HUES48 (cell line): ENCODE measurements at regions not wholly inside any gene's neighbourhood (a gene's known extent, or its start where the extent isn't known, plus 50 kb on each side); places are given as distances from the start of the nearest gene placed in this dataset.

Experiments
- H3K27ac ChIP-seq: one replicate; pipeline ENCODE4 v1.7.0; 2013; ENCODE audit warnings: low read depth, low read length, inconsistent platforms
- H3K27me3 ChIP-seq: 2 replicates; pipeline ENCODE4 v1.6.1; 2013; ENCODE audit warnings: mild to moderate bottlenecking, low read length; ENCODE audit not compliant: control insufficient read depth, insufficient read depth
- H3K36me3 ChIP-seq: 2 replicates; pipeline ENCODE4 v1.6.1; 2013; ENCODE audit warnings: low read length; ENCODE audit not compliant: control insufficient read depth, insufficient read depth
- H3K4me1 ChIP-seq: 2 replicates; pipeline ENCODE4 v1.6.1; 2013; ENCODE audit warnings: mild to moderate bottlenecking, low read length; ENCODE audit not compliant: control insufficient read depth, insufficient read depth
- H3K4me3 ChIP-seq: 2 replicates; pipeline ENCODE4 v1.5.1; 2013; ENCODE audit warnings: mild to moderate bottlenecking, low read depth, low read length
- H3K9ac ChIP-seq: 2 replicates; pipeline ENCODE4 v1.6.1; 2013; ENCODE audit warnings: mild to moderate bottlenecking, low read depth, low read length, moderate library complexity
- H3K9me3 ChIP-seq: 2 replicates; pipeline ENCODE4 v1.6.1; 2013; ENCODE audit warnings: low read length; ENCODE audit not compliant: control insufficient read depth, insufficient read depth

DNA sequence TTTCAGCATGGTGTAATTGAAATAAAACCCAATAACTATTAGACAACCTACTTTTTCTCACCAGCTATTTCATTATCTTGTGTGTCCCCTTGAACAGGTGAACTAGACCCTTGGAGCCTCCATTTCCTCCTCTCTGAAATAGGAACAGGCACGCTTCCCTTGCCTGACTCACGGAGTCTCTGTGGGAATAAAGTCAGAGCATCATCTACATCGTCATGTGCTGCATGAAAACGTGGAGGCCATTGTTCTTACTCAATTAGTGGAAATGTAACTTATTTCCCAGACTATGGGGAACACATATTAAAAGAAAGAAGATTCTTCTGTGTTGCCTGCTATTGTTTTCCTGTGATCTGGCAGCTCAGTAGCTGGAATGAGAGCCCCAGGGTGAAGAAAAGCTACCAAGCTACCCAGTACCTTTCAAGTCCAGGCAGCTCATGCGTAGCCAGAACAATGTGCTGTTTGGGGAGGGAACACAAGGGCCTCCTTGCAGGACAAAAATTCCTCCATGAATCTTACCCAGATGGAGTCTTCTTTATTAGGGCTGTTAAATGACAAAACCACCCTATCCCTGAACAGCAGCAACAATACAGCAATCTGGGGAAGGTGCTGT lies 59.8 kb downstream of the SOX11 start:
- Histone ChIP-seq H3K27me3 (no peaks in the 10 kb centered on the region), H3K36me3 (no peaks in the 10 kb centered on the region), H3K4me3 (no peak overlapping the region), H3K4me1 (no peaks in the 10 kb centered on the region), H3K9me3 (no peaks in the 10 kb centered on the region), H3K27ac (no peak overlapping the region), H3K9ac (no peak overlapping the region)

DNA sequence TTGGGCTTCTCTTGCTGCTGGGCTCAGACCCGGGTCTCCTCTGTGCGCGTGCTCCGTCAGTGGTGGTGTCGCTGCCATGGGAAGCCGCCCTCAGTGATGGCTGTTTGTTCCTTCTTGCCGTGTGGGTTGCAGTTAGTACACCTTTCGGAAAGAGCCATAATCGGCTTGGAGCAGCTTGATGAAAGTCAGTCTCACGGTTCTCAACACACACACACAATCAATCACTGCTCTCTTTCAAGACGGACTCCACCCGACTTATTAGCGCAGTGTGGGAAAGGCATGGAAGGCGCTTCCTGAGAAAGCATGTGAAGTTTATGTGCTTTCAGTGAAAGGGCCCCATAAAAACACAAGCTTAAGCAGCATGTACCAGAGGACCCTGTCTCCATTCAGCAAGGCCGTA lies 64.1 kb downstream of the SOX11 start:
- H3K9ac ChIP-seq = no peak overlapping the region
- H3K9me3 ChIP-seq = no peaks in the 10 kb centered on the region
- H3K36me3 ChIP-seq = no peaks in the 10 kb centered on the region
- no peak overlapping the region for H3K27ac ChIP-seq
- H3K27me3 ChIP-seq = no peaks in the 10 kb centered on the region
- no peak overlapping the region for H3K4me3 ChIP-seq
- H3K4me1 ChIP-seq = no peaks in the 10 kb centered on the region

DNA sequence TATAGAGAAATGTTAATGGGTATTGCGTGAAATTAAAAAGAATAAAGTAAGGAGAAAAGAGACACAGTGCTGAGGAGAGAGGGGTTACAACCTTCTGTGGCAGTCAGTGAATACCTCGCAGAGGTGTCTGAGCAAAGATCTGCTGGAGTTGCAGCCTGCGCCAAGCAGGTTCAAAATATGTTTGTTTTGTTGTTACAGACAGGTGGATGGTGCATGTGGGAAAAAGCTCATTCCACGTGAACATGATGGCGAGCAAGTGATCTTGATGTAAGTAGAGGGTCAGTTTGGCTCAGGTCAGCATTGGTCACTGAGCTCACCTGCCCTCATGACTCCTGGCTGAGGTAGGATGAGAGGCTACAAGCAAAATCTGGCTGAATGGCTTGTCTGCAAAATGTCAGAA lies 66.2 kb downstream of the SOX11 start:
- Histone ChIP-seq H3K27ac (no peak overlapping the region), H3K4me3 (no peak overlapping the region), H3K9ac (no peak overlapping the region), H3K4me1 (no peaks in the 10 kb centered on the region), H3K27me3 (no peaks in the 10 kb centered on the region), H3K36me3 (no peaks in the 10 kb centered on the region), H3K9me3 (no peaks in the 10 kb centered on the region)

DNA sequence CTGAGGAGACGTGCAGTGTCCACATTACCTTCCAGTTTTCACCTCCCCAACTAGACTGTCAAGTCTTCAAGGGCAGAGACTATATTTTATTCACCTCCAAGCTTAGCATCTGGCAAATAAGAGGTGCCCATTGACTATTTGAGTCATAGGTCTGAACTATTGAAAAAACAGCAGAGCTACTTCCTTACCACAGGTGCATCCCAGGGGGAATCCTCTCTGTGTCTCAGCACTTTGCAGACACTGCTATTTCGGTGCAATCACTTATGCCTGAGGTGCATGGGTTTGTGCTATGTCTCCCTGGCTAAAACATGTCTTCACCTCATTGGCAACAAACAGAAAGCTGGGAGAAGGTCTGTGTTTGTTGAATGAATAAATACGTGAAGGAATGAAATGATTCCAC lies 67.8 kb downstream of the SOX11 start:
- H3K4me1 ChIP-seq = no peaks in the 10 kb centered on the region
- no peak overlapping the region for H3K9ac ChIP-seq
- H3K9me3 ChIP-seq = no peaks in the 10 kb centered on the region
- no peaks in the 10 kb centered on the region for H3K27me3 ChIP-seq
- H3K4me3 ChIP-seq = no peak overlapping the region
- no peaks in the 10 kb centered on the region for H3K36me3 ChIP-seq
- H3K27ac ChIP-seq = no peak overlapping the region

DNA sequence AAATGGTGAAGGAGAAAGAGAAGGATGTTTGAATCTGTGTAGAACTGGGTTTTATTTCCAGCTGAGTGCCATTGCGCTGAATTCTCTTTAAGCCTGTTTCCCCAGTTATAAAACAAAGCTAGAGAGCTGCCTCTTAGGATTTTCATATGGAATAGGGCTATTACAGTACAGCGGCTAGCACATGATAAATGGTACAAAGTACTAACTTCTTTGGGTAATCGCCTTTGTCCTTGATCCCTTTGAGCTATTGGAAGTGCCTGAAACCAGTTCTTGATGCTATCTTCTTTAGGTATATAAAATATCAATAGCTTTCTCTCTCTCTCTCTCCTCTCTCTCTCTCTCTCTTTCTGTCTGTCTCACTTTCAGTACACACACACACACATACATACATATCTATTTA lies 71.3 kb downstream of the SOX11 start:
- Histone ChIP-seq H3K9me3 (no peaks in the 10 kb centered on the region), H3K36me3 (no peaks in the 10 kb centered on the region), H3K9ac (no peak overlapping the region), H3K27ac (no peak overlapping the region), H3K27me3 (no peaks in the 10 kb centered on the region), H3K4me1 (no peaks in the 10 kb centered on the region), H3K4me3 (no peak overlapping the region)

DNA sequence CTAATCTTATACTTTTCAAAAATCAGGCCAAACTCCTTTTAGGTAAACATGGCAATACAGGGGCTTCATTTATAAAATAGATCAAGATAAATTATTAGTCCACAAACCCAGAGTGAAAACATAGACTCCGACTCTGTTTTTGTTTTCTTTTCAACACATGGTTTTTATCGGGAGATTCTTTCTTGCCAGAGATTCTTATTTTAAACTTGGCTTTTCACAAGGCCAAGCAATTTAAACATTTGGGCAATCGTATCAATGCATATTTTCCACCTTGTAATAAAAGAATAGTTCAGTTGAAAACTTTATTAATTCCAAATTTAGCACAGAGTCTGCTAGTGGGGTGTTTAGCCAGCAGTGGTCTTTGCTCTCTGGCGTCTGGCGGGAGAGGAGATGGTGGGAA lies 71.9 kb downstream of the SOX11 start:
- no peaks in the 10 kb centered on the region for H3K36me3 ChIP-seq
- H3K4me3 ChIP-seq = no peak overlapping the region
- no peaks in the 10 kb centered on the region for H3K27me3 ChIP-seq
- no peaks in the 10 kb centered on the region for H3K4me1 ChIP-seq
- H3K9me3 ChIP-seq = no peaks in the 10 kb centered on the region
- no peak overlapping the region for H3K27ac ChIP-seq
- no peak overlapping the region for H3K9ac ChIP-seq

DNA sequence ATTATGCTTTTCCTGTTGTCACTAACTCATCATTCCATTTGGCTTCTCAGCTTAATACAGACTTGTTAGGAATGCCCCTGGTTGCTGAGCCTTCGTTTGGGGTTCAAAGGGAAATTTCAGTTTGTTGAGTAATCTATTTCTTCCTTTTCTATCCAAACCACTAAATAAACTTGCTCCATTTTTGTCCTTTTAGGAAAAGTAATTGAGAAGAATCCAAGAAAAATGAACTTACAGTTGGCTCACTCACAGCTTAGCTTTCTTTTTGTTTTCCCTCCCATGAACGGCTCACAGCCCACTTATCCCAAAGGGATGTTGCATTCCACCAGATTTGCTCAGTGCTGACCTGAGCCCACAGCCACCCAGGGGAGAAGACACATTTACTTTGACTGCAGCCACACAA lies 73.9 kb downstream of the SOX11 start:
- Histone ChIP-seq H3K9me3 (no peaks in the 10 kb centered on the region), H3K27ac (no peak overlapping the region), H3K4me1 (no peaks in the 10 kb centered on the region), H3K4me3 (no peak overlapping the region), H3K36me3 (no peaks in the 10 kb centered on the region), H3K9ac (no peak overlapping the region), H3K27me3 (no peaks in the 10 kb centered on the region)

DNA sequence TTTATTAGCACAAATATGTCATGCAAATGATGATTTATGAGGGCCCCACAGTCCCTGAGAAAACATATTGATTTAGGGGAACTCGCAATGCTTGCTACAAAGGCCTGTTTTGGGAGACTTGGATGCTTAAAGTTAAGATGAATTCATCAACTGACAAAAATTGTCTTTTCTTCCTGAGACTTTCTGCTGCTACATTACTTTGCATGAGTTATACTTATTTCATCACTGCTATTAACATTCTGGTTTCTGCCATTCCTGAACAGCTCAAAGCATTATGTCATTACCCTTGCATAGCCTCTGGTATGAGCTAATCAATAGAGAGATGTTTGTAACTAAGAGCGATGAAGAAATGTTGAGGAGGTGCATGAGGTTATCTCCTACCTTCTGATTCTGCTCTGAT lies 74.4 kb downstream of the SOX11 start:
- Histone ChIP-seq H3K4me3 (no peak overlapping the region), H3K27ac (no peak overlapping the region)

DNA sequence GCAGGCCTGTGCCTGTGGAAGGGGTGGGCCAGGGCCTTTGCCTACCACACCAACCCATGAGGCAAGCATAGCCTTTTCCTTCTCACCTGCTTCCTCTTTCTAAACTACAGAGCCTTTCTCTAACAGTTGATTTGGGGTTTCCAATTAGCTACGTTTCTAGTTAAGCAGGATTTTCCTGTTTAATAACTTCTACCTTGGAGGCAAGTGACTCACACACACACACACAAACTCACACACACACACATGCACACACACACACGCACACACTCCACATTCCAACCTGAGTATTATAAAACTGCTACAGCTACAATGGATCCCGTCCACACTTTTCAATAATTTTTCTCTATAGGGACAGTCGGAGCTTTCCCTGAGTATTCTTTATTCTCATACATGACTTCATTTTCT lies 84.9 kb downstream of the SOX11 start:
- H3K36me3 ChIP-seq = no peaks in the 10 kb centered on the region
- no peaks in the 10 kb centered on the region for H3K9me3 ChIP-seq
- H3K27ac ChIP-seq = no peak overlapping the region
- H3K4me3 ChIP-seq = no peak overlapping the region
- H3K4me1 ChIP-seq = no peaks in the 10 kb centered on the region
- no peak overlapping the region for H3K9ac ChIP-seq
- H3K27me3 ChIP-seq = no peaks in the 10 kb centered on the region

More for the DNA sequence above, 74.4 kb downstream of the SOX11 start:
- Histone ChIP-seq H3K9me3 (no peaks in the 10 kb centered on the region), H3K27me3 (no peaks in the 10 kb centered on the region), H3K36me3 (no peaks in the 10 kb centered on the region), H3K9ac (no peak overlapping the region), H3K4me1 (no peaks in the 10 kb centered on the region)

DNA sequence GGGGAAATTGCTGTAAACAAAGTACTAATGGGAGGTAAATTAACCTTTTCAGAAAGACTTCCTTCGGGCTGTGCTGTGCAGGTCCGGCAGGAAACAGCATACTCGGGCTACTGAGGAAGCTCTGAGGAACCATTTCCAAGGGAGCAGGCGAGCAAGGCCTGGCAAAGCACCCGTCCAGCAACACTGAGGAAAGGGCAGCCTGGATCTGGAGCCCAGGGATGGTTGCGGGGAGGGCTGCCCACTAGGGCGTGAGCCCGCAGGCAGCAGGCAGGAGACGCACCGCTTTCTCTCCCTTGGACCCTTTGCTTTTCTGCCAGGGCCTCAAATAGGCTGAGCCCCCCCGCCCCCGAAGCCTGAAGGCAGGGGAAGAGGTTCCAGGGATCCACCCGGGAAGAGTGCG lies 89.5 kb downstream of the SOX11 start:
- H3K4me1 ChIP-seq = no peaks in the 10 kb centered on the region
- no peaks in the 10 kb centered on the region for H3K9me3 ChIP-seq

DNA sequence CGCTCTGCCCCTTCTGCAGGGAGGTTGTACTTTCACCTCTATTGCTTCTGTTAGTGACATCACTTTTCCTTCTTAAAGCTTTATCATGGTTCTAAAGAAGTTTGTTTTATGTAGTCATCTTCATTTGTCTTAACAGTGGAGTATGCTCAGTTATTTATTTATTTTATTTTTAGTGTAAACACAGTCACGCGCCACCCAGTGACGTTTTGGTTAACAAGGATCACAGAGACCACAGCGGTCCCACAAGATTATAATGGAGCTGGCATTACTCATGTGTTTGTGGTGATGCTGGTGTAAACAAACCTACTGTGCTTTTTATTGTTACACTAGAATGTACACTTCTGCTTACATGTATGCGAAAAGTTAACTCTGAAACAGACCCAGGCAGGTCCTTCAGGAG lies 89.9 kb downstream of the SOX11 start:
- H3K4me3 ChIP-seq = no peak overlapping the region
- no peaks in the 10 kb centered on the region for H3K4me1 ChIP-seq
- H3K9me3 ChIP-seq = no peaks in the 10 kb centered on the region
- no peaks in the 10 kb centered on the region for H3K27me3 ChIP-seq
- H3K9ac ChIP-seq = no peak overlapping the region
- H3K27ac ChIP-seq = no peak overlapping the region
- no peaks in the 10 kb centered on the region for H3K36me3 ChIP-seq

More for the DNA sequence above, 89.5 kb downstream of the SOX11 start:
- H3K36me3 ChIP-seq = no peaks in the 10 kb centered on the region
- H3K27me3 ChIP-seq = no peaks in the 10 kb centered on the region
- H3K4me3 ChIP-seq = no peak overlapping the region
- H3K27ac ChIP-seq = no peak overlapping the region
- no peak overlapping the region for H3K9ac ChIP-seq

DNA sequence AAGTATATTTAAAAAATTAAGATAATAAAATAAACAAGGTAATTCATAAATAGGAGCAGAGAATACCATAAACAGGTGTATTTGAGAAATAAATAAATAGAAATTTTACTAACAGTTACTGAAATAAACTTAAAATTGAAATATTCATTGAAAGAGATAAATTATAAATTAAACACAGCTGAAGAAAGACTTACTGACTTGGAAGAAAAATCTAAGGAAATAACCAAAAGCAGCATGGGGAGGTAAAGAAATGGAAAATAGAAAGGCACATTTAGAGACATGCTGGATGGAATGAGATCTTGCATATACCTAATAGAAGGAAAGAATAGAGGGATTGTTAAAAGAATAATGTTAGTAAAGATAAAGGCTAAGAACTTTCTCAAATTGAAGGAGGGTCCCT lies 96.3 kb downstream of the SOX11 start:
- H3K4me1 ChIP-seq = no peaks in the 10 kb centered on the region

More for the DNA sequence above, 96.3 kb downstream of the SOX11 start:
- Histone ChIP-seq H3K36me3 (no peaks in the 10 kb centered on the region), H3K27ac (no peak overlapping the region), H3K27me3 (no peaks in the 10 kb centered on the region), H3K9ac (no peak overlapping the region), H3K4me3 (no peak overlapping the region), H3K9me3 (peaks cover 9% of the 10 kb centered on the region)
